Caco-2 (cell line): ENCODE measurements at regions not wholly inside any gene's neighbourhood (a gene's known extent, or its start where the extent isn't known, plus 50 kb on each side); places are given as distances from the start of the nearest gene placed in this dataset.

Experiments
- BruUV-seq: library from RNA; stranded (reverse); fragments of 400-500 nt; replicated peaks from 2 replicates; lab custom pipeline; 2021; lab: Mats Ljungman, UMichigan
- CTCF ChIA-PET: fragments of 300-600 bp; sonication (Branson Sonifier 250); formaldehyde crosslinking; loops from one replicate; lab custom pipeline; 2022; ENCODE audit warnings: antibody characterized with exemption; lab: Charles Lee
- POLR2A ChIA-PET: fragments of 300-600 bp; sonication (Branson Sonifier 250); formaldehyde crosslinking; loops from one replicate; lab custom pipeline; 2022; ENCODE audit warnings: antibody characterized with exemption; lab: Charles Lee
- DNase-seq, 2 experiments: peaks; one replicate each; pipeline versions ENCODE4 v3.0.0 to v3.0.0-alpha.2; 2020 to 2022
- H3K27me3 ChIP-seq: replicated peaks from 2 replicates; pipeline ENCODE4 v1.6.0; 2011; ENCODE audit warnings: low read length; ENCODE audit not compliant: control insufficient read depth, insufficient read depth
- H3K36me3 ChIP-seq: 2 replicates; pipeline ENCODE4 v1.5.1; 2011; ENCODE audit warnings: low read length; ENCODE audit not compliant: control insufficient read depth, insufficient read depth
- H3K4me1 ChIP-seq: fragments of 250-450 bp; sonication (Bioruptor Pico); 2 replicates; pipeline ENCODE4 v1.5.1; 2020; ENCODE audit warnings: mild to moderate bottlenecking
- H3K4me3 ChIP-seq: 2 replicates; pipeline ENCODE4 v1.5.1; 2011; ENCODE audit warnings: low read depth, mild to moderate bottlenecking, control low read depth, low read length
- H3K9me3 ChIP-seq: fragments of 250-450 bp; sonication (Bioruptor Pico); 2 replicates; pipeline ENCODE4 v1.5.1; 2020; ENCODE audit warnings: mild to moderate bottlenecking, moderate library complexity
- H3K27ac Mint-ChIP-seq: one replicate; pipeline ENCODE4 v1.8.0; 2022; ENCODE audit warnings: mixed read lengths; ENCODE audit not compliant: unreplicated experiment
- H3K27me3 Mint-ChIP-seq: one replicate; pipeline ENCODE4 v1.8.0; 2022; ENCODE audit warnings: mixed read lengths; ENCODE audit not compliant: insufficient read depth, unreplicated experiment
- H3K36me3 Mint-ChIP-seq: one replicate; pipeline ENCODE4 v1.8.0; 2022; ENCODE audit warnings: mild to moderate bottlenecking, mixed read lengths; ENCODE audit not compliant: insufficient read depth, unreplicated experiment
- H3K4me1 Mint-ChIP-seq: one replicate; pipeline ENCODE4 v1.8.0; 2022; ENCODE audit warnings: low read depth, mixed read lengths; ENCODE audit not compliant: unreplicated experiment
- H3K4me3 Mint-ChIP-seq: one replicate; pipeline ENCODE4 v1.8.0; 2022; ENCODE audit warnings: mild to moderate bottlenecking, moderate library complexity, mixed read lengths; ENCODE audit not compliant: unreplicated experiment
- H3K9me3 Mint-ChIP-seq: one replicate; pipeline ENCODE4 v1.8.0; 2022; ENCODE audit warnings: mixed read lengths; ENCODE audit not compliant: unreplicated experiment
- CTCF ChIP-seq, 2 experiments: fragments of 200-600 bp in 1 of 2; IDR thresholded peaks; 1 replicate in 1 of 2; 2 replicates in 1 of 2; pipeline versions ENCODE4 v1.5.1 to v1.8.0; 2011 to 2022; ENCODE audit warnings: antibody characterized with exemption in 1 of 2, control low read depth in 1 of 2, inconsistent platforms in 1 of 2, low read depth in 1 of 2, low read length in 1 of 2, mild to moderate bottlenecking in 1 of 2, moderate library complexity in 1 of 2; ENCODE audit not compliant: insufficient read depth in 1 of 2, severe bottlenecking in 1 of 2, unreplicated experiment in 1 of 2
- intact Hi-C: fragments of 100-400 bp; cut with micrococcal nuclease; formaldehyde crosslinking; loops from one replicate; pipeline ENCODE4 v1.10.0; 2022; ENCODE audit not compliant: unreplicated experiment

- H3K36me3 ChIP-seq = no peaks in the 10 kb centered on the region
- H3K27me3 ChIP-seq = no peaks in the 10 kb centered on the region
- no peaks in the 10 kb centered on the region for H3K4me1 ChIP-seq
- H3K9me3 ChIP-seq = no peaks in the 10 kb centered on the region
- H3K27ac Mint-ChIP-seq = no peak overlapping the region
- TF ChIP-seq CTCF (IDR thresholded peaks at IDR 0.05; ENCODE audit: insufficient read depth in 1 of 2, low read depth in 1 of 2, low read length in 1 of 2, severe bottlenecking in 1 of 2, unreplicated experiment in 1 of 2) = no peak
- H3K4me3 ChIP-seq = no peak overlapping the region
- BruUV-seq = no TSS peak
- H3K27me3 Mint-ChIP-seq = peaks cover 3% of the 10 kb centered on the region
- no peaks in the 10 kb centered on the region for H3K36me3 Mint-ChIP-seq
- no peaks in the 10 kb centered on the region for H3K4me1 Mint-ChIP-seq
- H3K9me3 Mint-ChIP-seq = no peaks in the 10 kb centered on the region
- ChIA-PET POLR2A (no interaction called here), CTCF (no interaction called here)
- DNase-seq = no peak
- no peak overlapping the region for H3K4me3 Mint-ChIP-seq
- intact Hi-C loops = no loop called here
Observed at GRCh38 chr3:27976933-27977332, 254.8 kb upstream of the EOMES start.

- intact Hi-C loops = no loop called here
- no peaks in the 10 kb centered on the region for H3K36me3 ChIP-seq
- Mint-ChIP-seq H3K4me1 (no peaks in the 10 kb centered on the region), H3K9me3 (no peaks in the 10 kb centered on the region), H3K4me3 (no peak overlapping the region), H3K27me3 (peaks cover 3% of the 10 kb centered on the region), H3K36me3 (no peaks in the 10 kb centered on the region), H3K27ac (no peak overlapping the region)
- ChIA-PET POLR2A (no interaction called here), CTCF (no interaction called here)
- BruUV-seq = no TSS peak
- no peaks in the 10 kb centered on the region for H3K9me3 ChIP-seq
- no peaks in the 10 kb centered on the region for H3K4me1 ChIP-seq
- no peak for DNase-seq
- no peaks in the 10 kb centered on the region for H3K27me3 ChIP-seq
- no peak for TF ChIP-seq CTCF (IDR thresholded peaks at IDR 0.05; ENCODE audit: insufficient read depth in 1 of 2, low read depth in 1 of 2, low read length in 1 of 2, severe bottlenecking in 1 of 2, unreplicated experiment in 1 of 2)
- H3K4me3 ChIP-seq = no peak overlapping the region
Observed at GRCh38 chr3:27978440-27978839, 256.3 kb upstream of the EOMES start.

- intact Hi-C loops = no loop called here
- Mint-ChIP-seq H3K27me3 (no peaks in the 10 kb centered on the region), H3K9me3 (no peaks in the 10 kb centered on the region), H3K27ac (no peak overlapping the region), H3K36me3 (no peaks in the 10 kb centered on the region), H3K4me3 (no peak overlapping the region), H3K4me1 (no peaks in the 10 kb centered on the region)
- Histone ChIP-seq H3K27me3 (no peaks in the 10 kb centered on the region), H3K9me3 (no peaks in the 10 kb centered on the region), H3K36me3 (no peaks in the 10 kb centered on the region), H3K4me3 (no peak overlapping the region), H3K4me1 (no peaks in the 10 kb centered on the region)
- POLR2A ChIA-PET = no interaction called here
- BruUV-seq = no TSS peak
- no peak for TF ChIP-seq CTCF (IDR thresholded peaks at IDR 0.05; ENCODE audit: insufficient read depth in 1 of 2, low read depth in 1 of 2, low read length in 1 of 2, severe bottlenecking in 1 of 2, unreplicated experiment in 1 of 2)
- no peak for DNase-seq
- CTCF ChIA-PET = no interaction called here
Observed at GRCh38 chr3:27985369-27986035, 255.9 kb upstream of the CMC1 start.
